HEK293 (cell line): ENCODE measurements at regions not wholly inside any gene's neighbourhood (a gene's known extent, or its start where the extent isn't known, plus 50 kb on each side); places are given as distances from the start of the nearest gene placed in this dataset.

Experiments used
- REST ChIP-seq: fragments of 450-650 bp; formaldehyde crosslinking; IDR thresholded peaks from 2 replicates; pipeline ENCODE4 v1.5.1; 2016; ENCODE audit warnings: missing biosample characterization, missing genetic modification characterization
- YY1 ChIP-seq: fragments of 450-650 bp; formaldehyde crosslinking; IDR thresholded peaks from 2 replicates; pipeline ENCODE4 v1.5.1; 2018; ENCODE audit warnings: missing biosample characterization, missing genetic modification characterization
- ZBTB7A ChIP-seq: fragments of 450-650 bp; formaldehyde crosslinking; IDR thresholded peaks from 2 replicates; pipeline ENCODE4 v1.5.1; 2016; ENCODE audit warnings: low read depth, missing biosample characterization, missing genetic modification characterization
- ZEB2 ChIP-seq: fragments of 450-650 bp; formaldehyde crosslinking; IDR thresholded peaks from 2 replicates; pipeline ENCODE4 v1.5.1; 2016; ENCODE audit warnings: missing biosample characterization, missing genetic modification characterization
- ZNF449 ChIP-seq: fragments of 450-650 bp; formaldehyde crosslinking; IDR thresholded peaks from 2 replicates; pipeline ENCODE4 v1.5.1; 2017; ENCODE audit warnings: missing biosample characterization, mild to moderate bottlenecking, missing genetic modification characterization, moderate library complexity

- TF ChIP-seq REST (tag by site-specific recombination) (no peak), ZNF449 (tag by site-specific recombination) (no peak), ZBTB7A (tag by site-specific recombination) (no peak), ZEB2 (tag by site-specific recombination) (no peak), YY1 (tag by site-specific recombination) (no peak)
Measured at GRCh38 chrX:1134976-1135375, 77.5 kb downstream of the CRLF2 start.
